Smooth muscle cell (in vitro differentiated cells): ENCODE measurements at regions not wholly inside any gene's neighbourhood (a gene's known extent, or its start where the extent isn't known, plus 50 kb on each side); places are given as distances from the start of the nearest gene placed in this dataset. TPM values are rescaled to one million over a fixed set of nuclear protein-coding genes. Genes with fewer than 3 reads are reported as not detected.
"Not testable (repeated sequence)": the region's sequence is repeated elsewhere in the genome, so short reads cannot be mapped to it uniquely, and the experiment has no call there.

Experiments
- DNase-seq: peaks from one replicate; lab custom pipeline; 2025; ENCODE audit not compliant: unreplicated experiment; lab: John Stamatoyannopoulos, UW
- H2AFZ ChIP-seq: fragments of 200-600 bp; sonication (generic); 2 replicates; pipeline ENCODE4 v1.6.0; 2016; ENCODE audit warnings: antibody characterized with exemption, low read depth, mild to moderate bottlenecking
- H3F3A ChIP-seq: fragments of 200-600 bp; sonication (generic); 2 replicates; pipeline ENCODE4 v1.6.0; 2017; ENCODE audit warnings: antibody characterized with exemption, low read depth
- H3K27ac ChIP-seq: fragments of 200-600 bp; sonication (generic); 2 replicates; pipeline ENCODE4 v1.5.1; 2016; ENCODE audit warnings: low read depth, mild to moderate bottlenecking
- H3K27me3 ChIP-seq: fragments of 200-600 bp; sonication (generic); 2 replicates; pipeline ENCODE4 v1.6.1; 2016; ENCODE audit warnings: low read depth, mild to moderate bottlenecking
- H3K36me3 ChIP-seq: fragments of 200-600 bp; sonication (generic); 2 replicates; pipeline ENCODE4 v1.5.1; 2016; ENCODE audit warnings: low read depth
- H3K4me1 ChIP-seq: fragments of 200-600 bp; sonication (generic); 2 replicates; pipeline ENCODE4 v1.5.1; 2016; ENCODE audit warnings: low read depth
- H3K4me2 ChIP-seq: fragments of 200-600 bp; sonication (generic); 2 replicates; pipeline ENCODE4 v1.6.0; 2016; ENCODE audit warnings: mild to moderate bottlenecking
- H3K4me3 ChIP-seq: fragments of 200-600 bp; sonication (generic); 2 replicates; pipeline ENCODE4 v1.5.1; 2016; ENCODE audit warnings: mild to moderate bottlenecking
- H3K79me2 ChIP-seq: fragments of 200-600 bp; sonication (generic); 2 replicates; pipeline ENCODE4 v1.6.0; 2016; ENCODE audit warnings: low read depth, mild to moderate bottlenecking
- H3K9ac ChIP-seq: fragments of 200-600 bp; sonication (generic); 2 replicates; pipeline ENCODE4 v1.6.0; 2016; ENCODE audit warnings: low read depth
- H3K9me3 ChIP-seq: fragments of 200-600 bp; sonication (generic); replicated peaks from 2 replicates; pipeline ENCODE4 v1.5.1; 2016; ENCODE audit warnings: low read depth
- H4K20me1 ChIP-seq: fragments of 200-600 bp; sonication (generic); 2 replicates; pipeline ENCODE4 v1.6.0; 2016; ENCODE audit warnings: low read depth
- CTCF ChIP-seq: fragments of 200-600 bp; sonication (generic); IDR thresholded peaks from 2 replicates; pipeline ENCODE4 v1.5.1; 2017; ENCODE audit warnings: borderline replicate concordance, mild to moderate bottlenecking, antibody characterized with exemption; ENCODE audit not compliant: insufficient read depth, poor library complexity, severe bottlenecking
- WGBS: methylation state at CpG from one replicate; pipeline ENCODE4 v1.1.7; 2016; ENCODE audit warnings: low lambda C conversion rate; 5-methylcytosine and 5-hydroxymethylcytosine counted together
- small RNA-seq: library from RNA; depleted of rRNA; stranded (forward); fragments of <200 nt; gene quantifications from one replicate; pipeline ENCODE3, GENCODE V24; 2014

DNA sequence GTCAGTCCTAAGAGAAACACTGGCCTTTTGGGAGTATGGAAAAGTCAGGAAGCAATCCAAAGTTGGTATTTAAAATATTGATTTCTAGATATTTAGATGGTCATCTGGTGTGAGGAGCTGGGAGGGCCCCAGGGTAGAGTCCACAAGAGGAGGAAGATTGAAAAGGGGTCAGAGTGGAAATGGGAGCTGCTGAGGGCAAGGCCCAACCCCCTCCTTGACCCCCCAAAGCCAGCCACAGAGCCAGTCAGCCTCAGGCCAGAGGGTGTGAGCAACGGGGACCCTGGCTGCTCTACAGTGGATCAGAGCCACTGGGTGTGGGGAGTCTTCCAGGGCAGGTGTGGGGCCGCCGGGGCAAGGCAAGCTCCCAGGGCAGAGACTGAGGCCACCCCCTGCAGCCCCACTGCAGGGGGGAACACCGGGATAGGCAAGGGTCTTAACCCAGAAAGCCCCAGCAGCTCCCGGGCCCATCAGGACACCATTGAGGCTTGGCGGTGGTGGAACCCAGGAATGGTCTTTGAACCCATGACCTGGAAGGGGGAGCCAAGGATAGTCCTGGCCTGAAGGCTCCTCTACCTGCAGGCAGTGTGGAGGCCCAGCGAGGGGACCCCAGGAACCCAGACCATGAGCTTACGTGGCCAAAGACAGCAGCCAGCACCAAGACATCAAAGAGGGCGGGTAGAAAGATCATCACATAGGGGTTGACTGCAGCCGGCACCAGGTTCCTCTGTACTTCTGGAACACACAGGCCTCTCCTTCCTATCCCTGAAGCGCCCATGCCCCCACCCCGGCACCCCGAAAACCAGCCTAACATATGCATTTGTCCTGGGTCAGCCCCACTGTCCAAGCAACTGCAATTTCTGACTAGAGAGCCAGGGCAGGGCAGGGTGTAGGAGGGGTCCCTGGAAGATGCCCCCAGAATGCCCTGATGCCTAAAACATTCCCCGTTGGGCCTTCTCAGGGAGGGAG lies 51.3 kb upstream of the CSPG4 start:
- H3K9me3 ChIP-seq, H2AFZ ChIP-seq, H4K20me1 ChIP-seq, H3K4me3 ChIP-seq, DNase-seq, H3K27me3 ChIP-seq, H3K36me3 ChIP-seq, H3K27ac ChIP-seq, H3F3A ChIP-seq, H3K4me1 ChIP-seq, H3K79me2 ChIP-seq, H3K4me2 ChIP-seq, H3K9ac ChIP-seq: not testable (repeated sequence)
- 94% methylated on average over 14 of the region's 14 CpGs for WGBS

DNA sequence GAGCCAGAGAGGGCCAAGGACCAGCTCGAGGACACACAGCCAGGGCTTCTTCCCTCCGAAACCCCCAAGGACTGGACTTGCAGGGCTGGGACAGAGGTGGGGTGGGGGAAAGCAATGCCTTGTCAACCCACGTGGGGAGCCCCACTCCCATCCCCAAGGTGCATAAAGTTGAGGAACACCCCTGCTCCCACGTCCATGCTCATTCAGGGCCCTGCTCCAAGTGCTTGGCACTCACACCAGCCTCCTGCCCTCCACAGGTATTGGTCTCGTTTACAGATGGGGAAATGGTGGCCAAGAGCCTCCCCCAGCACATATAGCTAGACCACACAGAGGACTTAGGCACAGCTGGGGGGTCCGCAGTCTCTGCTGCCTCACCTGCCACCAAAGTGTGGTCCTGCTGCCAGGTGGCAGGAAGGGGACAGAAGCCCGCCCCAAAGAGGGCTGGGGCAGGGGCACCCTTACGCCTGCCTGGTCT lies 50.5 kb upstream of the CSPG4 start:
- H3K4me3 ChIP-seq = no peak overlapping the region
- no peak for TF ChIP-seq CTCF
- H3K4me1 ChIP-seq = peaks cover 8% of the 10 kb centered on the region
- H3K27ac ChIP-seq = no peak overlapping the region
- no peak overlapping the region for H3K9ac ChIP-seq
- no peak for DNase-seq
- 88% methylated on average over 8 of the region's 8 CpGs for WGBS
- no peaks in the 10 kb centered on the region for H3K27me3 ChIP-seq
- no peaks in the 10 kb centered on the region for H3K9me3 ChIP-seq
- no peaks in the 10 kb centered on the region for H3K79me2 ChIP-seq
- no peaks in the 10 kb centered on the region for H3F3A ChIP-seq
- H4K20me1 ChIP-seq = no peaks in the 10 kb centered on the region
- H3K36me3 ChIP-seq = no peaks in the 10 kb centered on the region
- no peak overlapping the region for H2AFZ ChIP-seq
- no peak overlapping the region for H3K4me2 ChIP-seq

Small RNA genes lying in the stretch of these regions (small RNA-seq; reads per million reads assigned to genes)
- not detected for gene RN7SL319P
